ENCODE measurements at regions not wholly inside any gene's neighbourhood (a gene's known extent, or its start where the extent isn't known, plus 50 kb on each side); places are given as distances from the start of the nearest gene placed in this dataset.

- intact Hi-C loops (cut with DNase I), result no loop called here
- ATAC-seq (peak; percentile 65), DNase-seq (peak in 1 of 4 donors; percentile 35)
- H3K36me3 ChIP-seq, result no peaks in the 10 kb centered on the region
- H3K27me3 ChIP-seq, result peaks cover 0 to 10% of the 10 kb centered on the region in 2 donors
- no peaks in the 10 kb centered on the region for H3K9me3 ChIP-seq
- no peak overlapping the region for H3K4me3 ChIP-seq
- TF ChIP-seq CTCF (IDR thresholded peaks at IDR 0.05), result no peak
- no peaks in the 10 kb centered on the region for H3K4me1 ChIP-seq
- H3K27ac ChIP-seq, result no peak overlapping the region
Measured at GRCh38 chr14:76576047-76576741, 185.1 kb upstream of the VASH1 start.

GRCh38 chr14:76577090-76577489 lies 184.2 kb upstream of the VASH1 start:
- H3K27me3 ChIP-seq, result peaks cover 0 to 10% of the 10 kb centered on the region in 2 donors
- intact Hi-C loops (cut with DNase I), result no loop called here
- DNase-seq (no peak), ATAC-seq (no peak)
- H3K9me3 ChIP-seq, result no peaks in the 10 kb centered on the region
- no peaks in the 10 kb centered on the region for H3K4me1 ChIP-seq
- H3K4me3 ChIP-seq, result no peak overlapping the region
- no peak for TF ChIP-seq CTCF (IDR thresholded peaks at IDR 0.05)
- no peaks in the 10 kb centered on the region for H3K36me3 ChIP-seq
- no peak overlapping the region for H3K27ac ChIP-seq

- no peaks in the 10 kb centered on the region for H3K36me3 ChIP-seq
- ATAC-seq (no peak), DNase-seq (no peak)
- intact Hi-C loops (cut with DNase I), result no loop called here
- no peak overlapping the region for H3K27ac ChIP-seq
- H3K27me3 ChIP-seq, result peaks cover 0 to 10% of the 10 kb centered on the region in 2 donors
- no peaks in the 10 kb centered on the region for H3K9me3 ChIP-seq
- H3K4me3 ChIP-seq, result no peak overlapping the region
- H3K4me1 ChIP-seq, result no peaks in the 10 kb centered on the region
- no peak for TF ChIP-seq CTCF (IDR thresholded peaks at IDR 0.05)
Measured at GRCh38 chr14:76577837-76578236, 183.4 kb upstream of the VASH1 start.

GRCh38 chr14:76580399-76580798 lies 180.9 kb upstream of the VASH1 start:
- Histone ChIP-seq H3K36me3 (no peaks in the 10 kb centered on the region), H3K27me3 (no peaks in the 10 kb centered on the region), H3K27ac (no peak overlapping the region), H3K4me1 (no peaks in the 10 kb centered on the region), H3K9me3 (no peaks in the 10 kb centered on the region), H3K4me3 (no peak overlapping the region)
- intact Hi-C loops (cut with DNase I), result no loop called here
- no peak for TF ChIP-seq CTCF (IDR thresholded peaks at IDR 0.05)
- ATAC-seq (peak; percentile 33), DNase-seq (peak in 1 of 4 donors; percentile 25)

GRCh38 chr14:76580967-76581366 lies 180.3 kb upstream of the VASH1 start:
- Histone ChIP-seq H3K9me3 (no peaks in the 10 kb centered on the region), H3K27ac (no peak overlapping the region), H3K36me3 (no peaks in the 10 kb centered on the region), H3K4me3 (no peak overlapping the region), H3K4me1 (no peaks in the 10 kb centered on the region), H3K27me3 (no peaks in the 10 kb centered on the region)
- intact Hi-C loops (cut with DNase I), result no loop called here
- no peak for TF ChIP-seq CTCF (IDR thresholded peaks at IDR 0.05)
- DNase-seq (no peak), ATAC-seq (no peak)

All from left lung (tissue), 4 donors.